GM18870 (cell line): ENCODE measurements at regions not wholly inside any gene's neighbourhood (a gene's known extent, or its start where the extent isn't known, plus 50 kb on each side); places are given as distances from the start of the nearest gene placed in this dataset.
"Not testable (repeated sequence)": the region's sequence is repeated elsewhere in the genome, so short reads cannot be mapped to it uniquely, and the experiment has no call there.

Experiments used
- ATAC-seq: cut with Tn5 transposase; IDR thresholded peaks from one replicate; pipeline ENCODE4 v1.9.1; 2021; ENCODE audit warnings: moderate library complexity; ENCODE audit not compliant: unreplicated experiment

DNA sequence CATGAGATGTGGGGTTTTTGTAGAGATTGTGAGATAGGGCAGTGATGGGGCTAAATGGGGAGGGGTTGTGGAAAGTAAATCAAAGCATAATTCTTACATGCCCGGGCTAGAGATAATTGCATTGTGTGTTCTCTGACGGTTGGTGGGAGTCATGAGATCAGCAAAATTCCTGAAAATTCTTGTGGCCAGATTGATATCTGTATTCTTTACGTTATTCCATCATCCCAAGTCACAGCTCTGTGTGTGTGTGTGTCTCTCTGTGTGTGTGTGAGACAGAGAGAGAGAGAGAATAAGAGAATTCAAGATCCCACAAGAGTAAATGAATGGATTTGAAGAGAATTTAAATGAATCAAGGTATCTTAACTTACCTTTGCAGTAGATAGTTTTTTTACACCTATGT lies 138.6 kb upstream of the ARHGAP20 start:
- no peak for ATAC-seq

GRCh38 chr11:110843053-110843452 lies 130.8 kb upstream of the ARHGAP20 start:
- not testable (repeated sequence) for ATAC-seq

- ATAC-seq: no peak
These were observed 126.6 kb upstream of the ARHGAP20 start for GRCh38 chr11:110838808-110839207.

DNA sequence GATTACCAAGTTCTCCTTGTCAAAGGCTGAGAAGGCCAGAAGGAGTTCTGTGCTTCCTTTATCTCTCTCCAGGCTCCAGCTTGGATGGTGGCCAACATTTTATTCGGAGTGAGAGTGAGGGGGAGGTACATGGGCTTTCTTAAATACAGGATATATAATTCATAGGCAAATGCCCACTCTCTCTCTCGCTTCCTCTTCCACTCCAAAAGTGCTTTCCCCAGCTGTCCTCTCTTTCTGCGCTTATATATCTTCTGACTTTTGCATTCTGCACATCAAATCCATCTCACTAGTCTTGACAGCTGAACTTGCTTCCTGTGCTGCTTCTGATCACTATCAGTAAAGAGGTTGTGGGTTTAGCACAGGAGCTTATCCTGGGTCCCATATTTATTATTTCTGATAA lies 125.4 kb upstream of the ARHGAP20 start:
- no peak for ATAC-seq

- ATAC-seq: no peak
These were observed 122.9 kb upstream of the ARHGAP20 start for GRCh38 chr11:110835106-110835505.

DNA sequence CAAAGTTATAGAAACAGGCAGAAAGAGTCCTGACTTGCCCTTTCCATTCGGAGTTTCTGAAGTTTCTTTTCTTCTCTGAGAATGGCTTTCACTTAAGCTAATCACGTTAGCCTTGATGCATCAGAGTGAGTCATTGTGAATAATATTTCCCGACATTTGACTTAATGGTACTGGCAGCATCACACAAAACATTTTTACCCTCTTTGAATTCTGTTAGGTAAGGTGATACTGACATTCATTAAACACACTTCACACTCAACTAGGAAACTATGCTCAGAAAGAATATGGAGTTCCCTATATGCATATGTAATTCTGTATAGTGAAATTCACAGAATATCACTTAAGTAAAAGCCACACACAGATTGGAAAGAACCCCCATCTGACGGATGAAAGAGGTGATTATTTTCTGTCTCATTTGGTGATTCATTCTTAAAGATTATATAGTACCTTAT lies 120.8 kb upstream of the ARHGAP20 start:
- ATAC-seq: no peak

DNA sequence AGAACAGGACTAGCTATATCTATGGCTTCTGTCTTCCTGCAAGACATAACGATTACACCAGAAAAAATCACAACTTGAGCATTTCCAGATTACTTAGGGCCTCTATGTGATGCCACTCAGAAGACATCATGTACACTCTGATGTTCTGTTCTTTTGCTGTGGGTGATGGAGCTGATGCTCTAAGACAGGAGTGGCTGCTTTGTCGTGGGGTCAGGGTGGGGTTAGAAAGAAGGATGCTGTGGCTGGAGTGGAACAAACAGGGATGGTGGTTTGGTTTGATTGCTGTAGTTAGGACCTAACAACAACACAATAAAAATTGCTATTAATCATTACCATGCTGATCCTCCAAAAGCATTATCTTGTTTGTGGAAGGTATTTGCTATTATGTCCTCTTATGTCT lies 120.3 kb upstream of the ARHGAP20 start:
- no peak for ATAC-seq

DNA sequence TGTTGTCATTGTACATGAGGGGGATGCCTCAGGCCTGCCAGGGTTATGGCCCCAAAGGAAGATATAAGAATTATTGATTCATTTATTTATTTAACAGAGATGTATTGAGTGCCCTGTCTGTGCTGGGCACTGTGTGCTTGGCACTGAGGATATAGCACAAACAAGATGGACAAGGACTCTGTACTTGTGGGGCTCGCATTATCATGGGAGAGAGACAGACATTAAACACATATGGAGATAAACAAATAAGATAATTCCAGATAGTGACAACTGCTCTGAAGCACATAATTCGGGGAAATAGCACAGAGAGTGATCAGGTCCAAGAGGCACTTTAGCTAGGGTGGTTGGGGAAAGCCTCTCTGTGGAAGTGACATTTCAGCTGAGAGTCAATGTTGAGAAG lies 119.8 kb upstream of the ARHGAP20 start:
- ATAC-seq: no peak

DNA sequence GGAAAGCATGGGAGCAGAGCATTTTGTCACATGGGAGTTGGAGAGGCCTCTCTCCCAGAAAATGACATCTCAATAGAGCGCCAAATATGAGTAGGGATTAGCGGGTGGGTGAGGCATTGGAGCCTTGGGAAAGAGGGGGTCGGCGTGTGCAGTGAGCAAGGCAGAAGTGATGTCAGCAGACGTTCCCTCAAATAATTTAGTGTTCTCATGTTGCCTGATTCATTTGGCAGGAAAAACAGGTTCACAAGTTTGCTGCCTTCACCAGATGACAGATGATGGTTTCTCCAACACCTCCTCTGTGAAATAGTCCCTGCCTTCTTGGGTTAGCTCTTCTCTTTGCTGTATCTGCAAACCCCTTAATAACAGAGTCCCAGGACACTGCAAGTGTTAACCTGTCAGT lies 118.5 kb upstream of the ARHGAP20 start:
- ATAC-seq: no peak

DNA sequence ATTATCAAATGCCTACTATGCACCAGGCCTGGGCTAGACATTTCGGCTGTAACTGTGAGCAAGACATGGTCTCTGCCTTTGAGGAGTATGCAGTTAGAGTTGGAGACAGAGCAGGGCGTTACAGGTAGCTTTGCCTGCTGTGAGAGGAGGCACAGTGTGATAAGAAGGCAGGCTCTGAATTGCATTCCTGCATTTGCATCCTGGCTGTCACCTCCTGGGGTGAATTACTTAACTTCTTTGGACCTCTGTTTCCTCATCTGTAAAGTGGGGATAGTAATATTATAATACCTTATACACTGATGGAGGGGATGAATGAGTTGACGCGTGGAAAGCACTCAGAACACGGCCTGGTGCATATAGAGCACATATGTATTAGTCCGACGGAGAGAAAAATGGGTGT lies 118.1 kb upstream of the ARHGAP20 start:
- ATAC-seq: no peak

GRCh38 chr11:110829873-110830272 lies 117.6 kb upstream of the ARHGAP20 start:
- ATAC-seq: no peak

GRCh38 chr11:110828086-110828485 lies 115.8 kb upstream of the ARHGAP20 start:
- ATAC-seq: no peak

DNA sequence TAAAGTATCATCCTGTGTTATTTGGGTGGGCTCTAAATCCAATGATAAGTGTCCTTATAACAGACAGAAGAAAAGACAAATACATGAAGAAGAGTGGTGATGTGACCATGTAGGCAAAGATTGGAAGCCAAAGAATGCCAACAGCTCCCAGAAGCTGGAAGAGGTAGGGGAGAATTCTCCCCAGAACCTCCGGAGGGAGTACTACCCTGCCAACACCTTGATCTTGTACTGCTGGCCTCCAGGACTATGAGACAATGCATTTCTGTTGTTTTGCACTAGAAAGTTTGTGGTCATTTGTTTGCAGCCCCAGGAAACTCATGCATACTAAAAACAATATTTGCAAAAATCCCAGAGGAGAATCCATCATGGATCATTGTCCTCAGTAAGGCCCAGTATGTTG lies 115.0 kb upstream of the ARHGAP20 start:
- no peak for ATAC-seq

DNA sequence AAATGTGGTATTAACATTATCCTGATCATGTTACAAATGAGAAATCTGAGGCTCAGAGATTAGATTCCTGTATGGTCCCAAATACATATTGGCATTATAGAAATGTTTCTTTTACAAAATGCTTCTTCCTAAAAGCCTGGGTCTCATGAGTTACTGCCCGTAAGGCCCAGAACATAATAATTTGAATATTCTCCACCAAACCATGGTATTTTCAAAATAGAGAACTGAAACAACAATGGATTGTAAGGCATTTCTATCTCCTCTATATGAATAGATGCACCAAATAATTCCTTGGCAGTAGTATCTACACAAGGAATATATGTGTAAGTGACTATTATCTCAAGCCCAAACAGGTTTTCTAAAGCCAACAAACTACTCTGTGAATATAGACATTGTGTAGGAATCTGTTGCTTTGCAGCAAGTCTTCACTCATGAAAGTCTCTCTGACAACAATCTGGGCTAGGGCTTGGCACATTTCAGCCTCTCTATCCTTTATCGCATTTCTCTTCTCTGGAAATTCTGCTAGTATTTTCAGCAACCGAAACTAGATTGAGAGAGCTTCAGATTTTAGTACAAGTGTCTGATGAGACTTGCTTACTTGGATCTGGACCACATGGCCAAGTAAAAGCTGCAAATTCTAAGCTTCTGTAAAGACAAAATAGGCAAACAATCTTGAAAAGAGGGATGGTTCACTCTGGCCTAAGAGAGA lies 112.8 kb upstream of the ARHGAP20 start:
- no peak for ATAC-seq

DNA sequence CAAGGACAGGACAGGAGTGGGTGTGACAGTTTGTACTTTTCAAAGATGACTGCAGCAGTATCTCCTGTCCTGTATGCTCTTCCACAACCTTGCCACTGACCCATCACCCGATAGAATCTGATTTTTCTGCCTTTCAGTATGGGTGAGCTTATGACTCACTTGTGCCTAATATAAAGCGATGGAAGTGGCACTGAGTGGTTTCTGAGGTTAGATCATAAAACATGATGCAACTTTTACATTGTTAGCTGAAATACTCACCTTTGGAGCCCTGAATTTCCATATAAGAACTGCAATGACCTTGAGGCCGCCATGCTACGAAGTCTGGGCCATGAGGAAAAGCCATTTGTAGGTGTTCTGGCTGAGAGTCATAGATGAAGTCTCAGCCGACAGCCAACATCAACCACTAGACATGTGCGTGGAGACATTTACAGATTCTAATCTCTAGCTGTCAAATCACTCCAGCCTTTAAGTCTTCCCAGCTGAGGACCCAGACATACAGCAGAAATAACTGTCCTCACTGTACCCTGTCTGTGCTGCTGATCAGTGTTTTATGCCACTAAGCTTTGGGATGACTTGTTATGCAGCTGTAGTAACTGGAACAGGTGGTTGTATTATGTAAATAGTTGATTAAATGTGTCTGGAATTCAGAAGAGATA lies 105.9 kb upstream of the ARHGAP20 start:
- no peak for ATAC-seq

- ATAC-seq: no peak
These were observed 100.0 kb upstream of the ARHGAP20 start for GRCh38 chr11:110812086-110812733.

- no peak for ATAC-seq
These were observed 97.4 kb upstream of the ARHGAP20 start for GRCh38 chr11:110809417-110810199.

DNA sequence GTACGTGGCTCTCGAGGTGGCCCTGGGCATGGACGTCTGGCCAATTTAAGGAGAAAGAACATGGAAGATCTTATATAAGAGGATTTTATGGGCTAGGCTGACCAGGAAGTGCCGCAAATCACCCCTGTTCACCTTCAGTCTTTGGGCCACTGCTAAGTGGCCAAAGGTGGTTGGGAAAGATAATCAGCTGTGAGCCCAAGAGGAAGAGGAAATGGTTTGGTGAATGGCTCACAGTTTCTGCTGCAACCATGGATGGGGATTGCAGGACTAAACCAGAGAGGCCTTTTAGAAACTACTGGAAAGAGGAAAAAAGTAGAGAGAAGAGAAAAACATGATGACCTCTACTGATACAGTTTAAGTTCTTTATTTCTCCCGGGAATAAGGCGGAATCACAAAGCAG lies 96.0 kb upstream of the ARHGAP20 start:
- no peak for ATAC-seq

DNA sequence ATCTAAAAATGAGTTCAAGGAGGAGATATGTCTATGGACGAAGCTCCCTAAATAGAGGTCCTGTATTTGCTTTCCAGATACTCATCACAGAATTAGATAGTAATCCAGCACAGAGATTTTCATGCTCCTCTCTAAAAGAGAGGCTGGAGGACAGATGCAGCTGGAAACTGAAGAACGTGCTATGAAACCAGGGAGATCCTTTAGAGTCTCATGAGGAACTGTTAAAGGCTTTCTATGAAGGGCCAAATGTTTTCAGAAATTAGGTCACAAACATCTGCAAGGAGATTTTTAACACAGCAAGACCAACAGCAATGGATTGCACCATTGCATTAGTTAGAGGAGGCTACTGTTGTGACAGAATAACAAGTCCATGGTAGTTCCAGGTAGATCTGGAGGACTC lies 95.6 kb upstream of the ARHGAP20 start:
- no peak for ATAC-seq

- ATAC-seq: no peak
These were observed 93.5 kb upstream of the ARHGAP20 start for GRCh38 chr11:110805756-110806155.

DNA sequence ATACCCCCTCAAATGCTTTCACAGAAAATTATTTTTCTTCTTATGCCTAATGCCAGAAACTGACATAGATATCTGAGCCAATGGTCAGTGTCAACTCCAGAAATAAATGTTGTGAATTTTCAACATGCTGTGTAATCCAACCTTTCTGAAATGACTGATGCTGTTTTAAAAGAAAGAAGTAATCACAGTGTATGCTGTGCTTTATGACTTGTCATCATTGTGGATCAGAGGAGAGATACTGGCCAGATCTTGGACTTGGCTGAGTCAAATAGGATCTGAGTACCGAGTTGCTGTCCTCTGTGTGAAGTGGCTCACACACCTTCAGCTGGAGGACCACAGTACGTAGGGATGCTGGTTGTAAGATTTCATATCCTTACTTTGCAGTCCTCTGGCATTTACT lies 89.9 kb upstream of the ARHGAP20 start:
- ATAC-seq: no peak
